Stimulated activated effector memory CD8-positive, alpha-beta T cell treated with anti-CD3 and anti-CD28 coated beads, Interleukin-12 subunit alpha, Interleukin-12 subunit beta, amount 100 ng/mL, for 72 hours (primary cell): ENCODE measurements at regions not wholly inside any gene's neighbourhood (a gene's known extent, or its start where the extent isn't known, plus 50 kb on each side); places are given as distances from the start of the nearest gene placed in this dataset.
"Not testable (repeated sequence)": the region's sequence is repeated elsewhere in the genome, so short reads cannot be mapped to it uniquely, and the experiment has no call there.

ENCODE experiments used
- ATAC-seq: fragments of 150-1000 bp; cut with Tn5 transposase; 2 replicates; pipeline ENCODE4 v1.10.0; 2021
- DNase-seq, 2 donors: peaks; one replicate each; pipeline ENCODE4 v3.0.0; 2021 to 2022; ENCODE audit warnings: low spot score in 2 of 2
- H3K27ac Mint-ChIP-seq: one replicate; pipeline ENCODE4 v1.8.0; 2022; ENCODE audit warnings: mild to moderate bottlenecking, mixed read lengths
- H3K36me3 Mint-ChIP-seq: one replicate; pipeline ENCODE4 v1.8.0; 2022; ENCODE audit warnings: mild to moderate bottlenecking, mixed read lengths
- H3K4me1 Mint-ChIP-seq: one replicate; pipeline ENCODE4 v1.8.0; 2022; ENCODE audit warnings: mixed read lengths
- H3K4me3 Mint-ChIP-seq: one replicate; pipeline ENCODE4 v1.8.0; 2022; ENCODE audit warnings: mild to moderate bottlenecking, mixed read lengths
- H3K9me3 Mint-ChIP-seq: one replicate; pipeline ENCODE4 v1.8.0; 2022; ENCODE audit warnings: mixed read lengths

DNA sequence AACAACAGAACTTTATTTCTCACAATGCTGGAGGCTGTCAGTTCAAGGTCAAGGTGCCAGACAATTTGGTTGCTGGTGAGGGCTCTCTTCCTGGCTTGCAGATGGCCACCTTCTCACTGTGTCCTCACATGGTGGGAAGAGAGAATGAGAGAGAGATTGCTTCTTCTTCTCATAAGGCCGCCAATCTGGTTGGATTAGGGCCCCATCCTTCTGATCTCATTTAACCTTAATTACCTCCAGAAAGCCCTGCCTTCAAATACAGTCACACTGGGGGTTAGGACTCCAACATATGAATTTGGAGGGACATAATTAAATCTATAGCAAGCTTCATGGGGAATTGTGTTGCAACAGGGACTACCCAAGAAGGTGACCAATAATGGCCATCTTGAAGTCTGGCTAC, 110.2 kb downstream of the LHX2 start:
- no peak overlapping the region for H3K4me3 Mint-ChIP-seq
- H3K27ac Mint-ChIP-seq = no peak overlapping the region
- H3K36me3 Mint-ChIP-seq = peaks cover 4% of the 10 kb centered on the region
- H3K9me3 Mint-ChIP-seq = no peaks in the 10 kb centered on the region
- no peak for ATAC-seq
- DNase-seq = no peak
- peaks cover under 1% of the 10 kb centered on the region for H3K4me1 Mint-ChIP-seq

DNA sequence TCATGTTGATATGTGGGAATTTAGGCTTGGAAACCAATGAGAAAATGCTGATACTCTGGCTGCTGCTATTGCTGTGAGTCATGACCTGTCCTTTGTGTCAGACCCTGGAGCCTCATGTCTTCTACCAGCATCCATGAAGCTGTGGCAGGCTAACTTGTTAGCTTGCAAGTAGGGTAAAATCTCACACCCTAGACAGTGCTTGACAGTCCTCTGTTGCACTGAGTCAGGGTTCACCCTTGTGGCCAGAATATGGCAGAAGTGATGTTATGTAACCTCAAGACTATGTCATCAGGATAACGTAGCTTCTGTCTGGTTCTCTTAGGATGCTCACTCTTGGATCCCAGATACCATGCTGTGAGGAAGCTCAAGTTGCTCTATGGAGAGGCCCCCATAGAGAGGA, 110.8 kb downstream of the LHX2 start:
- ATAC-seq (no peak), DNase-seq (no peak)
- H3K4me1 Mint-ChIP-seq = peaks cover 7% of the 10 kb centered on the region
- H3K27ac Mint-ChIP-seq = no peak overlapping the region
- H3K4me3 Mint-ChIP-seq = no peak overlapping the region
- H3K36me3 Mint-ChIP-seq = peaks cover 4% of the 10 kb centered on the region
- no peaks in the 10 kb centered on the region for H3K9me3 Mint-ChIP-seq

DNA sequence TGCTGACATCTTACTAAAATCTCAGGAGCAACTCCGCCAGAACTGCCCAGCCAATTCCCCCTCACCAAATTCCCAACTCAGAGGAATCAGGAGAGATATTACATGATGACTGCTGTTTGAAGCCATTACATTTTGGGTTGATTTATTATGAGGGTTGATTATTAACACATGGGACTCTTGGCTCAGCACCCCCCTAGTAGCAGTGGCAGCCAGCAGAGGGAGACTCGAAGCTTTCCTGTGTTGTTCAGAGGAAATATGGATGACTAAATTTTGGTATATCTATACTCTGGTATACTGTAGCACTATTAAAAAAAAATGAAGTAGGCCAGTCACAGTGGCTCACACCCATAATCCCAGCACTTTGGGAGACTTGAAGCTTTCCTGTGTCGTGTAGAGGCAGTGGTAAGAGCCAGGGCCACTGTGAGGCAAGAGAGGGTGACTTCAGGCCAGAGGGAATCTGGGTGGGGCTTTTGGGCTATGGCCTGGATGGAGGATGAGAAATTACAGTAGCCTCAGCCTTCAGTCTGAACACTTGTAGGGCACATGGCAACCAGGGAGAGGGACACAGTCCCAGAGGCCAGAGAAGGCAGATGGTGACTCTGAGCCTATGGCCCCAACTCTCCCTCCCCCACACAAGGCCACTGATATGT, 111.4 kb downstream of the LHX2 start:
- no peak overlapping the region for H3K4me3 Mint-ChIP-seq
- peaks cover 4% of the 10 kb centered on the region for H3K36me3 Mint-ChIP-seq
- no peaks in the 10 kb centered on the region for H3K9me3 Mint-ChIP-seq
- H3K27ac Mint-ChIP-seq = peak overlapping the region; percentile 3
- DNase-seq = no peak
- ATAC-seq = peak; percentile 38
- peaks cover 7% of the 10 kb centered on the region for H3K4me1 Mint-ChIP-seq

DNA sequence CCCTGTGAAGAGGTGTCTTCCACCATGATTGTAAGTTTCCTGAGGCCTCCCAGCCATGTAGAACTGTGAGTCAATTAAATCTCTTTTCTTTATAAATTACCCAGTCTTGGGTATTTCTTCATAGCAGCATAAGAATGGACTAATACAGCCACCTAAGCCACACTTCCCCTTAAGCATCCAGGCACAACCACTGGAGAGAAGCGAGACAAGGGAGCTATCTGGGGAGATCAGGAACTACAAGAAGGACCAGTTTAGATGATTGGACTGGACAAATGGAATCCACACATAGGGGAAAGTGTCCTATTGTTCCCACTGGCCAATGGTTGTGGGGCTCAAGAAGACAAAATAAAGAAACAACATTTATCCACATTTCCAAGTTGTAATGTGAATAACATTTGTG, 112.1 kb downstream of the LHX2 start:
- H3K4me3 Mint-ChIP-seq, H3K9me3 Mint-ChIP-seq, H3K4me1 Mint-ChIP-seq, H3K36me3 Mint-ChIP-seq, DNase-seq, ATAC-seq: not testable (repeated sequence)
- H3K27ac Mint-ChIP-seq = peak overlapping the region; percentile 3

DNA sequence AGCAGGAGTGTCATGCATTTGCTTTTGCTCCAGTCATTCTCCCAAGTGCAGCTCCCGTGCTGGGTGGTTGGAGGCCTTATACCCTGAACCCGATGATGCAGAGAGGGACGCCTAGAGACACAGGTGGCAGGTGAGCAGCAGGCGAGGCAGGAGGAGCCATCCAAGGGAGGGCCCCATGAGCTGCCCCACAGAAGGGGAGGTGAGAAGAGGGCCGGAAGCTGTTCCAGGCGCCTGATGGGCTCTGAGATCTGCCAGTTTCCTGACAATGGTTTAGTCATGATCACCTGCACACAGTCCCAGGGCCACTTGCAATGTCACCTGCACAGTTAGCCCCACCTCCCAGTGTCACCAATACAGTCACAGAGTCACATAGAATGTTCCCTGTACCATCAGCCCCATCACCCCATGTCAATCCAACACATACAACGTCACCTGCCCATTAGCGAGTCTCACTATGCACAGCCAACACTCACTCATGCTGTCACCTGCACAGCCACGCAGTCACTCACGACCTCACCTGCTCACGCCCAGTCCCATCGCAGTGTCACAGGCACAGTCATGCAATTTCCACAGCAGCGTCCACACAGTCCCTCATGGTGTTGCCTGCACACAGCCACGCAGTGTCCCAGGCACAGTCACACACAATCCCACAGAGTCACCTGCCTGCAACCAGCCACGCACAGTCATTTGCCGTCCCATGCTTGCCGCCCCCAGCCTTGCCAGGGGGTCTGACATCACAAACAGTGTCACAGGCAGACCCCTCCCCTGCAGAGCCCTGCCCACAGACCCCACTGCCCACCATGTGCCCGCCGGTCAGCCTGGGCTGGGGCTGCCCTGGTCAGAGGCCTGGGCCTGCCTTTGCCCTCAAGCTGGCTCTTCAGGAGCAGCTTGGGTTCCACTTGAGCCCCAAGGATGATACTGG, 113.4 kb downstream of the LHX2 start:
- ATAC-seq (peak; percentile 41), DNase-seq (no peak)
- Mint-ChIP-seq H3K36me3 (peaks cover 4% of the 10 kb centered on the region), H3K9me3 (no peaks in the 10 kb centered on the region), H3K4me1 (peaks cover 7% of the 10 kb centered on the region), H3K4me3 (no peak overlapping the region), H3K27ac (no peak overlapping the region)

DNA sequence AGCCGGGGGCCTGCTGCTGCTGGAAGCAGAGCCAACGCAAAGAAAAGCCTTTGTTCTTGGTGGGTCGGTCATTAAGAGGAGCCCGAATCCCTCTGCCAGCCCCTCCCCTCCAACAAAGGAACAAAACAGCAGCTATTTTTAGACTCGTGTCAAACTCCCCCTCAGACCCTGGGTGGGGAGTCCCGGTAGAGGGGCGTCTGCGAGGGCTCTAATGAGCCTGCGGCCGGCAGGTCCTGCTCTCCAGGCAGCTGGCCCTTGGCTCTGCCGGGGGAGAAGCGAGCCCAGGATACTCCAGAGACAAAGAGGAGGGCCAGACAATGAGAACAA, 114.0 kb downstream of the LHX2 start:
- no peak for DNase-seq
- Mint-ChIP-seq H3K4me1 (peaks cover 7% of the 10 kb centered on the region), H3K36me3 (peaks cover 4% of the 10 kb centered on the region), H3K4me3 (no peak overlapping the region), H3K27ac (no peak overlapping the region), H3K9me3 (no peaks in the 10 kb centered on the region)
- ATAC-seq = no peak

DNA sequence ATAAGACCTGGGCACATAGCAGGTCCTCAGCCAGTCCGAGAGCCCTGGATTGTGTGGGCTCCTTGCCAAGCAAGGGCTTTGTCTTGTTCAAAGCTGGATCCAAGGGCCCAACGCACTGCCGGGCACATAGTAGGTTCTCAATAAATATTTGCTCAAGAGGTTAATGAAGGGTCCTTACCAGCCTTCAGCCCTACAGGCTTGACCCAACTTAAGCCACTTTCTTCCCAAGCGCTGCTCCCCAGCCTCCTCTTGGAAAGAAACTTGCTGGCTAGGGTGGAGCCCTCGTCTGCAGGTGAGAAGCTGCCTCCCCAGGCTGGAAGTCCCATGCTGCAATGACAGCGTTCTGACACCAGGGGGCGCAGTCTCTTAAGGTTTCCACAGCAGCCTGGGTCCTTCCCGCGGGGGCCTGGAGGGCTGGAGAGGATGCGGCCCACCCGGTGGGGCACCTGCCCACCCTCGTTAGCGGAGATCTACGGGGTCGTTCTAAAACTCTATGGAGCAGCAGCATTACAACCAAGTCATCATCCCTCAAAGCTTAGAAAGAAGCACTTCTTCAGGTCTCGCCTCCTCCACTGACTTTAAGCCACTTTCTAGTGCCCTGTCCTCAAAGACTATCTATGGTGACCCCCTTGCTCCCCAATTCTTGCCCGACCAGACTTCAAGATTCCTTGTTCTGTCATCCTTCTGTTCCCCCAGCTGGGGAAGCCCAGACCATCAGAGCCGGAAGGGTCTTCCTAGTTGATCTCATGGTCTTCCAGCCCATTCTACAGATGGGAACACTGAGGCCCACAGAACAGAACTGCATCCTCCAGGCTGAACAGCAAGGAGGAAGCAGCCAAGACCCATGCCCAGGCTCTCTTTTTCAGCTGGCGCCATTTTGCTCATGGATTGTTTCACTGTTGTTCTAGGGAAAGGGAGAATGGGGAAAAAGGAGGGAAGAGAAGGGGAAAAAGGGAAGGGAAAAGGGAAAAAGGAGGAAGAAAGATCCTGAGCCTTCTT, 115.4 kb downstream of the LHX2 start:
- no peaks in the 10 kb centered on the region for H3K9me3 Mint-ChIP-seq
- H3K27ac Mint-ChIP-seq = peak overlapping the region; percentile 48
- no peak overlapping the region for H3K4me3 Mint-ChIP-seq
- ATAC-seq (peak; percentile 70), DNase-seq (peak; percentile 82 to 90)
- H3K36me3 Mint-ChIP-seq = peaks cover 4% of the 10 kb centered on the region
- peaks cover 7% of the 10 kb centered on the region for H3K4me1 Mint-ChIP-seq

DNA sequence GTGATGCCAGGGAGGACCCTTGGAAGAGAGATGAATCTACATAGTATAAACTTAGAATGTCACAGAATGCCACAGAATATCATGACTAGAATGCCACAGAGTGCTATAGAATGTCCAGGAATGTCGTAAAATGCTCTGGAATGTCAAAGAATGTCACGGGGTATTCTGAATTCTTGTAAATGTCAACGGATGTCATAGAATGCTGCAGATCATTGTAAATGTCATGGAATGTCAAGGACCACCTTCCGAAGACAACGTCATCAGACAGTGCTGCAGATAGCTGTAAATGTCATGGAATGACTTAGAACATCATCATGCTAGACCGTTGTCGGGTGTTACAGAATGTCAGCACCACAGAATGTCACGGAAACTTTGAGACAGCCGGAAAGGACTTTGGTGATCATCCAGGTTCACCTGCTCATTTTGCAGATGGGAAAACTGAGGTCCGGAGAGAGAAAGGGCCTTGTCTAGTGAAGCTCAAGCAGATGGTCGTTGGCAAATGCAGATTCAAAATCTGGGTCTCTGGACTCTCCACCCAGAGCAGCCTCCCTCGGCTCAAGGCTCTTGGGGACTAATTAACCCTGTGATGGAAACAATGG, 117.1 kb downstream of the LHX2 start:
- peaks cover 4% of the 10 kb centered on the region for H3K36me3 Mint-ChIP-seq
- no peak overlapping the region for H3K4me3 Mint-ChIP-seq
- H3K4me1 Mint-ChIP-seq = peaks cover 7% of the 10 kb centered on the region
- H3K27ac Mint-ChIP-seq = peak overlapping the region; percentile 66
- no peaks in the 10 kb centered on the region for H3K9me3 Mint-ChIP-seq
- DNase-seq (no peak), ATAC-seq (no peak)

DNA sequence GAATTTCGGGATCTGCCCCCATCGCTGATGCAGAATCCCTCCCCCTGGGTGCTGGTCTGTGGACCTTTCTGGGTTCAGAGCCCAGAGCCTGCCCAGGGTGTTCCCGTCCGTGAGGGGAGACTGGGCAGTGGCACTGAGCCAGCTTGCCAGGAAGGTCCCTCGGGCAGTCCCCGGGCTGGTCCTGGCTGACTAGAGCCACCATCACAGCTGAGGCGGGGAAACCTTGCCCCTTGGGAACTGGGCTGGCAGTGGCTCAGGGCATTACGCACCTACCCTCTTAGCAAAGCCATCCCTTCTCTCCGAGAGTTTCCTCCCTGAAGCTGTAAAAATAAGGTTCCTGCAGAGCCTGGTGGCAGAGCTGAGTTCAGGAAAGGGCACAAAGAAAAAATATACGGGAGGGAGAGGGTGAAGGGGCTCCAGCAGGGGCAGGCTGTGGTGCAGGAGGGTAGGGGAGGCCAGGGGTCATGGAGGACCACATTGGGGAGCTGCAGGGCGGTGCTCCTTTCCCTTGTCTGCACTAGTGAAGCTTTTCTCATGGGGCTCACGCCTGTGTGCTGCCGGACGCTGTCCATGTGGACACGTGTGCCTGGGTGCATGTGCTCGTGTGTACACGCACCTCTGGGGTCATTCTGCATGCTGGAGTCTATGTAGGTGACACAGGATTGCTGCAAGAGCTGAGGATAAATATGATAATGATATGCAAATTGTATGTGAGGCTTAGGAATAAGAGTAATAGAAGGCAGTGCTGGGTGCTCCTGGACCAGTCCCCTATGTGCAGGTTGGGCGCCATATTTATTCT, 118.9 kb downstream of the LHX2 start:
- Mint-ChIP-seq H3K36me3 (no peaks in the 10 kb centered on the region), H3K4me1 (peaks cover 7% of the 10 kb centered on the region), H3K27ac (peak overlapping the region; percentile 30), H3K9me3 (no peaks in the 10 kb centered on the region), H3K4me3 (no peak overlapping the region)
- DNase-seq (no peak), ATAC-seq (no peak)

DNA sequence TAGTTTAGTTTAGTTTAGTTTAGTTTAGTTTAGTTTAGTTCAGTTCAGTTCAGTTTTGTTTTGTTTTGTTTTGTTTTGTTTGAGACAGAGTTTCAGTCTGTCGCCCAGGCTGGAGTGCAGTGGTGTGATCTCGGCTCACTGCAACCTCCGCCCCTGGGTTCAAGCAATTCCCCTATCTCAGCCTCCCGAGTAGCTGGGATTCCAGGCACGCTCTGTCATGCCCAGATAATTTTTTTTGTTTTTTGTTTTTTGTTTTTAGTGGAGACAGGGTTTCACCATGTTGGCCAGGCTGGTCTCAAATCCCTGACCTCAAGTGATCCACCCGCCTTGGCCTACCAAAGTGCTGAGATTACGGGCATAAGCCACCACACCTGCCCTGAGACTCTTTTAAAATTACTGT, 120.0 kb downstream of the LHX2 start:
- DNase-seq, H3K27ac Mint-ChIP-seq, ATAC-seq, H3K9me3 Mint-ChIP-seq, H3K4me3 Mint-ChIP-seq, H3K4me1 Mint-ChIP-seq, H3K36me3 Mint-ChIP-seq: not testable (repeated sequence)

DNA sequence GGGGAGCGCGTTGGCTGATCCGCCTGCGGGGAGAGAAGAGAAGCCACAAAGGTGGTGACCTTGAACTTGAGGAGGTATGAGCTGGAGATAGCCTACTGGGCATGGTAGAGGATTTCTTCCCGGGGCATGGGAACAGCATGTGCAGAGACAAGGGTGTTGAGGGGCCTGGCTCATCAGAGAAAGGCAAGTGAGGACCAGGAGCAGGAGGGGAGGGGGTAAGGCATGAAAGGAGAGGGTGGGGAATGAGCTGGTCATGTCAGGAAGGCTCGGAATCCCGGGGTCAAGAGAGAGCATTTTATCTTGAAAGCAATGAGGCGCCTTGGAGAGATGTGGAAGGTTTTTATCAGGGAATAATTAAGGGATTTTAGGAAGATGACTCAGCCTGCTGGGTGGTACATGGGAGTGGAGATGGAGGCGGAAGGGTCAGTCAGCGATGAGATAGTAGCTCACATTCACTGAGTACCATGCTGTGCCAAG, 121.1 kb downstream of the LHX2 start:
- Mint-ChIP-seq H3K27ac (no peak overlapping the region), H3K4me3 (no peak overlapping the region), H3K4me1 (no peaks in the 10 kb centered on the region), H3K9me3 (no peaks in the 10 kb centered on the region), H3K36me3 (no peaks in the 10 kb centered on the region)
- DNase-seq (no peak), ATAC-seq (no peak)

DNA sequence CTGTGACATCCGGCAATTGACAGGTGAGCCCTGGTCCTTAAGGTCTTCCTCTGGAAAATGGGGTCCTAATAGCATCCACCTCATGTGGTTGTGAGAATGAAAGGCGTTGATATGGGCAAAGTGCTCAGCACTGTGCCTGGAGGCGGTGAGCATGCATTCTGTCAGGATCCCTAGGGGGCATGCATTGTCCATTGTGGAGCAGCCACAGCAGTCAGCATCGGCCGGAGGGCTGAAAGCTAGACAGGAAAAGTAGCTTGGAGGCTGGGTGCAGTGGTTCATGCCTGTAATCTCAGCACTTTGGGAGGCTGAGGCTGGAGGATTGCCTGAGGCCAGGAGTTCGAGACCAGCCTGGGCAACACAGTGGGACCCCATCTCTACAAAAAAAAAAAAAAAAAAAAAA, 122.2 kb downstream of the LHX2 start:
- no peak overlapping the region for H3K4me3 Mint-ChIP-seq
- no peaks in the 10 kb centered on the region for H3K36me3 Mint-ChIP-seq
- no peaks in the 10 kb centered on the region for H3K4me1 Mint-ChIP-seq
- ATAC-seq (peak; percentile 36), DNase-seq (no peak)
- H3K9me3 Mint-ChIP-seq = no peaks in the 10 kb centered on the region
- no peak overlapping the region for H3K27ac Mint-ChIP-seq

DNA sequence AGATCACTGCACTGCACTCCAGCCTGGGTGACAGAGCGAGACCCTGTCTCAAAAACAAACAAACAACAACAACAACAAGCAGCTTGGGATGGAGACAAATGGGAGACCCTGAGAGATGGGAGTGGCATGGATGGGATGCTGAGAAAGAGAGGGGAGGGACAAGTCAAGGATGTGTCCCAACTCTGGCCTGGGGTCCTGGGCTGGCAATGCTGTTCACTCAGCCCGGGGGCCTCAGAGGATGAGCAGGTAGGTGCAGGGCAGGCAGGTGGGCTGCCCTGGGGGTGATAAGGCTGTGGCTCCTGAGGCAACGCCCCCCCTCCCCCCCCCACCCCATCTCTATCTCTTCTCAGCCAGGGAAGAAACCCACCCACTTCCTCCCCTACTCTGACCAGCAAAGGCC, 123.0 kb downstream of the LHX2 start:
- ATAC-seq (no peak), DNase-seq (no peak)
- H3K4me1 Mint-ChIP-seq = no peaks in the 10 kb centered on the region
- H3K4me3 Mint-ChIP-seq = no peak overlapping the region
- H3K9me3 Mint-ChIP-seq = no peaks in the 10 kb centered on the region
- H3K27ac Mint-ChIP-seq = no peak overlapping the region
- no peaks in the 10 kb centered on the region for H3K36me3 Mint-ChIP-seq

DNA sequence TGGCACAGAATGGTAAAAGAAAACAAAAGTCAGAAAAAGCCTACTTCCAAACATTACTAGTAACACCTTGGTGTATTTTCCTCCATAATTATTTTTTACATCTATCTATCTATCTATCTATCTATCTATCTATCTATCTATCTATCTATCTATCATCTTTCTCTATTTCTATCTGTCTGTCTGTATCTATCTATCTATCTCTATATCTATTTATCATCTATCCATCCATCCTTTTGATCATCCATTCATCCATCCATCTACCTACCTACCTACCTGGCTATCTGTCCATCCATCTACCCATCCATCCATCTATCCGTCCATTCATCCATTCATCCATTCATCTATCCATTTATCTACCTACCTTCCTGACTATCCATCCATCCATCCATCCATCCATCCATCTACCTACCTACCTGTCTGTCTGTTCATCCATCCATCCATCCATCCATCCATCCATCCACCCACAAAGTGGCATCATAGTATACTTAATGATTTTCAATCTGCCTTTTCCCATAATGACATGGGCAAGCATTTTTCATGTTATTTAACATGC, 121.9 kb upstream of the NEK6 start:
- DNase-seq (no peak), ATAC-seq (no peak)
- Mint-ChIP-seq H3K4me3 (no peak overlapping the region), H3K9me3 (no peaks in the 10 kb centered on the region), H3K36me3 (no peaks in the 10 kb centered on the region), H3K4me1 (no peaks in the 10 kb centered on the region), H3K27ac (no peak overlapping the region)
